ENCODE measurements at regions not wholly inside any gene's neighbourhood (a gene's known extent, or its start where the extent isn't known, plus 50 kb on each side); places are given as distances from the start of the nearest gene placed in this dataset.

DNA sequence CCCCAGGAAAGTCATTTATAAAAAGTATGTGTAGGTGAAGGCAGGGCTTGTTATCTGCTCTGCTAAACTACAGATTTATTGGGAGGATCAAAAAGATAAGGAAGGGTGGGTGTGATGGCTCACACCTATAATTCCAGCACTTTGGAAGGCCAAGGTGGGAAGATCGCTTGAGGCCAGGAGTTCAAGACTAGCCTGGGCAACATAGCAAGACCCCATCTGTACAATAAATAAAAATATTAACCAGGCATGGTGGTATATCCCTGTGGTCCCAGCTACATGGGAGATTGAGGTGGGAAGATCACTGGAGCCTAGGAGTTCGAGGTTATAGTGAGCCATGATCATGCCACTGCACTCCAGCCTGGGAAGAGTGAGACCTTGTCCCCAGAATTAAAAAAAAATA, 86.4 kb downstream of the NENF start:
- FAIRE-seq: no peak
- H3K9me1 ChIP-seq (replicated peaks; ENCODE audit: control insufficient read depth, extremely low read depth, insufficient read depth, low read length): no peaks in the 10 kb centered on the region
- H3K36me3 ChIP-seq (ENCODE audit: control insufficient read depth in 2 of 2, extremely low read depth in 1 of 2, insufficient read depth in 2 of 2, low read length in 2 of 2): no peaks in the 10 kb centered on the region
- no peak overlapping the region for H3K4me3 ChIP-seq (replicated peaks in 1 of 3; ENCODE audit: insufficient read depth in 1 of 3, low read depth in 1 of 3, low read length in 3 of 3)
- no peaks in the 10 kb centered on the region for H3K9me3 ChIP-seq (replicated peaks; ENCODE audit: control insufficient read depth, insufficient read depth, low read length)
- intact Hi-C loops (cut with micrococcal nuclease) (no loop called here), dilution Hi-C loops (cut with MboI; ENCODE audit: extremely low pct_ligation_motif_present, low sequenced_read_pairs) (no loop called here)
- no peak overlapping the region for H3K4me2 ChIP-seq (ENCODE audit: insufficient read depth, low read length)
- BruUV-seq (replicated peaks): no TSS peak
- H2AFZ ChIP-seq (ENCODE audit: low read depth, low read length): no peak overlapping the region
- TF ChIP-seq, protein P1, sequence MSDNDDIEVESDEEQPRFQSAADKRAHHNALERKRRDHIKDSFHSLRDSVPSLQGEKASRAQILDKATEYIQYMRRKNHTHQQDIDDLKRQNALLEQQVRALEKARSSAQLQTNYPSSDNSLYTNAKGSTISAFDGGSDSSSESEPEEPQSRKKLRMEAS (IDR thresholded peaks at IDR 0.05; ENCODE audit: insufficient read depth, insufficient read length): no peak
- TF ChIP-seq GATA2 (IDR thresholded peaks at IDR 0.05; ENCODE audit: insufficient read depth, insufficient read length, low read depth, low read length) (no peak), JUN (IDR thresholded peaks at IDR 0.05; ENCODE audit: borderline replicate concordance, insufficient read depth, insufficient read length, low read depth) (no peak), FOS (IDR thresholded peaks at IDR 0.05; ENCODE audit: borderline replicate concordance, insufficient read depth, low read length) (no peak), MYC (IDR thresholded peaks at IDR 0.05; ENCODE audit: low read depth, low read length) (no peak), POLR2AphosphoS5 (IDR thresholded peaks at IDR 0.05; ENCODE audit: insufficient read depth, low read depth, low read length) (no peak), EZH2 (IDR thresholded peaks at IDR 0.05; ENCODE audit: borderline replicate concordance, low read depth, low read length, severe bottlenecking) (no peak), POLR2A (IDR thresholded peaks at IDR 0.05; ENCODE audit: low read depth, low read length) (no peak)
- TF ChIP-seq, protein P2, sequence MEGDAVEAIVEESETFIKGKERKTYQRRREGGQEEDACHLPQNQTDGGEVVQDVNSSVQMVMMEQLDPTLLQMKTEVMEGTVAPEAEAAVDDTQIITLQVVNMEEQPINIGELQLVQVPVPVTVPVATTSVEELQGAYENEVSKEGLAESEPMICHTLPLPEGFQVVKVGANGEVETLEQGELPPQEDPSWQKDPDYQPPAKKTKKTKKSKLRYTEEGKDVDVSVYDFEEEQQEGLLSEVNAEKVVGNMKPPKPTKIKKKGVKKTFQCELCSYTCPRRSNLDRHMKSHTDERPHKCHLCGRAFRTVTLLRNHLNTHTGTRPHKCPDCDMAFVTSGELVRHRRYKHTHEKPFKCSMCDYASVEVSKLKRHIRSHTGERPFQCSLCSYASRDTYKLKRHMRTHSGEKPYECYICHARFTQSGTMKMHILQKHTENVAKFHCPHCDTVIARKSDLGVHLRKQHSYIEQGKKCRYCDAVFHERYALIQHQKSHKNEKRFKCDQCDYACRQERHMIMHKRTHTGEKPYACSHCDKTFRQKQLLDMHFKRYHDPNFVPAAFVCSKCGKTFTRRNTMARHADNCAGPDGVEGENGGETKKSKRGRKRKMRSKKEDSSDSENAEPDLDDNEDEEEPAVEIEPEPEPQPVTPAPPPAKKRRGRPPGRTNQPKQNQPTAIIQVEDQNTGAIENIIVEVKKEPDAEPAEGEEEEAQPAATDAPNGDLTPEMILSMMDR (IDR thresholded peaks at IDR 0.05; ENCODE audit: extremely low read depth in 1 of 2, insufficient read depth in 1 of 2, low read depth in 1 of 2, low read length in 2 of 2): no peak
- peaks cover 4% of the 10 kb centered on the region for H3K4me1 ChIP-seq (ENCODE audit: control insufficient read depth, extremely low read depth, insufficient read depth, low read length)
- peaks cover 26 to 36% of the 10 kb centered on the region in 2 experiments for H3K27me3 ChIP-seq (ENCODE audit: control insufficient read depth in 2 of 2, insufficient read depth in 2 of 2, low read length in 2 of 2)
- ChIA-PET CTCF (interaction anchor here (0.7 to 1.2 kb wide), 2 partner anchors 10 to 62 kb away, joined by 4 read pairs; no protein-coding TSS in a partner anchor), POLR2A (no interaction called here)
- no peaks in the 10 kb centered on the region for H3K79me2 ChIP-seq (ENCODE audit: control insufficient read depth, insufficient read depth, low read length)
- no peak overlapping the region for H3K9ac ChIP-seq (replicated peaks; ENCODE audit: extremely low read depth, insufficient read depth, low read length)
- no peak for DNase-seq (ENCODE audit: low read depth, low spot score)
- H3K27ac ChIP-seq (ENCODE audit: insufficient read depth, low read depth, low read length): no peak overlapping the region
- H4K20me1 ChIP-seq (replicated peaks; ENCODE audit: control insufficient read depth, extremely low read depth, insufficient read depth, low read length): no peaks in the 10 kb centered on the region

All from endothelial cell of umbilical vein (primary cell).